Activated T-helper 17 cell treated with anti-CD3 and anti-CD28 coated beads, Interleukin-2, amount 50 U/mL, for 72 hours (primary cell): ENCODE measurements at regions not wholly inside any gene's neighbourhood (a gene's known extent, or its start where the extent isn't known, plus 50 kb on each side); places are given as distances from the start of the nearest gene placed in this dataset.

Experiments
- ATAC-seq: fragments of 150-1000 bp; cut with Tn5 transposase; replicated peaks from 2 replicates; pipeline ENCODE4 v1.10.0; 2021; ENCODE audit warnings: mild to moderate bottlenecking, moderate library complexity
- H3K27ac Mint-ChIP-seq: one replicate; pipeline ENCODE4 v1.8.0; 2022; ENCODE audit warnings: mixed read lengths
- H3K27me3 Mint-ChIP-seq: one replicate; pipeline ENCODE4 v1.8.0; 2022; ENCODE audit warnings: mixed read lengths
- H3K36me3 Mint-ChIP-seq: one replicate; pipeline ENCODE4 v1.8.0; 2022; ENCODE audit warnings: low read depth, mild to moderate bottlenecking, mixed read lengths
- H3K4me1 Mint-ChIP-seq: one replicate; pipeline ENCODE4 v1.8.0; 2022; ENCODE audit warnings: mixed read lengths
- H3K4me3 Mint-ChIP-seq: one replicate; pipeline ENCODE4 v1.8.0; 2022; ENCODE audit warnings: mild to moderate bottlenecking, mixed read lengths
- H3K9me3 Mint-ChIP-seq: one replicate; pipeline ENCODE4 v1.8.0; 2022; ENCODE audit warnings: mixed read lengths

GRCh38 chr4:15254236-15254880 lies 173.5 kb upstream of the C1QTNF7 start:
- no peak for ATAC-seq
- H3K27me3 Mint-ChIP-seq = peaks cover 12% of the 10 kb centered on the region
- no peaks in the 10 kb centered on the region for H3K36me3 Mint-ChIP-seq
- no peak overlapping the region for H3K4me3 Mint-ChIP-seq
- H3K27ac Mint-ChIP-seq = no peak overlapping the region
- H3K9me3 Mint-ChIP-seq = no peaks in the 10 kb centered on the region
- H3K4me1 Mint-ChIP-seq = no peaks in the 10 kb centered on the region

GRCh38 chr4:15255537-15255936 lies 172.3 kb upstream of the C1QTNF7 start:
- no peak for ATAC-seq
- Mint-ChIP-seq H3K36me3 (no peaks in the 10 kb centered on the region), H3K4me1 (no peaks in the 10 kb centered on the region), H3K27ac (no peak overlapping the region), H3K27me3 (peaks cover 16% of the 10 kb centered on the region), H3K9me3 (no peaks in the 10 kb centered on the region), H3K4me3 (no peak overlapping the region)

GRCh38 chr4:15260758-15261157 lies 167.1 kb upstream of the C1QTNF7 start:
- no peaks in the 10 kb centered on the region for H3K36me3 Mint-ChIP-seq
- peaks cover 21% of the 10 kb centered on the region for H3K27me3 Mint-ChIP-seq

GRCh38 chr4:15262396-15262795 lies 165.4 kb upstream of the C1QTNF7 start:
- Mint-ChIP-seq H3K36me3 (no peaks in the 10 kb centered on the region), H3K9me3 (no peaks in the 10 kb centered on the region), H3K27ac (no peak overlapping the region), H3K4me1 (no peaks in the 10 kb centered on the region), H3K4me3 (no peak overlapping the region), H3K27me3 (peaks cover 13% of the 10 kb centered on the region)
- peak; percentile 45 for ATAC-seq

More at GRCh38 chr4:15260758-15261157, 167.1 kb upstream of the C1QTNF7 start:
- Mint-ChIP-seq H3K27ac (no peak overlapping the region), H3K4me3 (no peak overlapping the region), H3K9me3 (no peaks in the 10 kb centered on the region), H3K4me1 (no peaks in the 10 kb centered on the region)
- no peak for ATAC-seq

GRCh38 chr4:15270201-15270600 lies 157.6 kb upstream of the C1QTNF7 start:
- H3K27ac Mint-ChIP-seq = no peak overlapping the region
- no peaks in the 10 kb centered on the region for H3K4me1 Mint-ChIP-seq
- no peak for ATAC-seq
- H3K4me3 Mint-ChIP-seq = no peak overlapping the region
- H3K27me3 Mint-ChIP-seq = peaks cover 13% of the 10 kb centered on the region
- H3K9me3 Mint-ChIP-seq = peaks cover 9% of the 10 kb centered on the region
- H3K36me3 Mint-ChIP-seq = no peaks in the 10 kb centered on the region

GRCh38 chr4:15286041-15286440 lies 141.8 kb upstream of the C1QTNF7 start:
- Mint-ChIP-seq H3K27ac (no peak overlapping the region), H3K4me1 (no peaks in the 10 kb centered on the region), H3K36me3 (no peaks in the 10 kb centered on the region), H3K9me3 (no peaks in the 10 kb centered on the region), H3K4me3 (no peak overlapping the region), H3K27me3 (no peaks in the 10 kb centered on the region)
- no peak for ATAC-seq

GRCh38 chr4:15291122-15291521 lies 136.7 kb upstream of the C1QTNF7 start:
- ATAC-seq = no peak
- Mint-ChIP-seq H3K27ac (no peak overlapping the region), H3K4me1 (no peaks in the 10 kb centered on the region), H3K36me3 (no peaks in the 10 kb centered on the region), H3K9me3 (no peaks in the 10 kb centered on the region), H3K4me3 (no peak overlapping the region), H3K27me3 (no peaks in the 10 kb centered on the region)

- Mint-ChIP-seq H3K4me3 (no peak overlapping the region), H3K4me1 (no peaks in the 10 kb centered on the region), H3K27me3 (no peaks in the 10 kb centered on the region), H3K27ac (no peak overlapping the region), H3K9me3 (no peaks in the 10 kb centered on the region), H3K36me3 (no peaks in the 10 kb centered on the region)
- ATAC-seq = no peak
Observed at GRCh38 chr4:15293711-15294110, 134.1 kb upstream of the C1QTNF7 start.

- no peak for ATAC-seq
- no peaks in the 10 kb centered on the region for H3K27me3 Mint-ChIP-seq
- no peaks in the 10 kb centered on the region for H3K4me1 Mint-ChIP-seq
- no peak overlapping the region for H3K27ac Mint-ChIP-seq
- no peak overlapping the region for H3K4me3 Mint-ChIP-seq
- H3K36me3 Mint-ChIP-seq = no peaks in the 10 kb centered on the region
- H3K9me3 Mint-ChIP-seq = no peaks in the 10 kb centered on the region
Observed at GRCh38 chr4:15294202-15294601, 133.6 kb upstream of the C1QTNF7 start.

GRCh38 chr4:15294832-15295231 lies 133.0 kb upstream of the C1QTNF7 start:
- Mint-ChIP-seq H3K9me3 (no peaks in the 10 kb centered on the region), H3K4me3 (no peak overlapping the region), H3K27ac (no peak overlapping the region), H3K4me1 (no peaks in the 10 kb centered on the region), H3K36me3 (no peaks in the 10 kb centered on the region), H3K27me3 (no peaks in the 10 kb centered on the region)
- ATAC-seq = no peak

- no peaks in the 10 kb centered on the region for H3K9me3 Mint-ChIP-seq
- no peak overlapping the region for H3K4me3 Mint-ChIP-seq
- H3K36me3 Mint-ChIP-seq = no peaks in the 10 kb centered on the region
- ATAC-seq = no peak
- no peak overlapping the region for H3K27ac Mint-ChIP-seq
- no peaks in the 10 kb centered on the region for H3K27me3 Mint-ChIP-seq
- no peaks in the 10 kb centered on the region for H3K4me1 Mint-ChIP-seq
Observed at GRCh38 chr4:15295421-15296162, 132.2 kb upstream of the C1QTNF7 start.

- Mint-ChIP-seq H3K4me3 (no peak overlapping the region), H3K36me3 (no peaks in the 10 kb centered on the region), H3K9me3 (no peaks in the 10 kb centered on the region), H3K27me3 (peaks cover 3% of the 10 kb centered on the region), H3K4me1 (no peaks in the 10 kb centered on the region), H3K27ac (no peak overlapping the region)
- ATAC-seq = no peak
Observed at GRCh38 chr4:15297344-15297743, 130.5 kb upstream of the C1QTNF7 start.

- H3K9me3 Mint-ChIP-seq = no peaks in the 10 kb centered on the region
- H3K27me3 Mint-ChIP-seq = peaks cover 7% of the 10 kb centered on the region
- H3K4me1 Mint-ChIP-seq = no peaks in the 10 kb centered on the region
- no peak for ATAC-seq
- H3K36me3 Mint-ChIP-seq = no peaks in the 10 kb centered on the region
- H3K4me3 Mint-ChIP-seq = no peak overlapping the region
- H3K27ac Mint-ChIP-seq = no peak overlapping the region
Observed at GRCh38 chr4:15299627-15300026, 128.2 kb upstream of the C1QTNF7 start.

- Mint-ChIP-seq H3K9me3 (peaks cover 5% of the 10 kb centered on the region), H3K4me1 (no peaks in the 10 kb centered on the region), H3K27me3 (peaks cover 13% of the 10 kb centered on the region), H3K27ac (no peak overlapping the region), H3K36me3 (no peaks in the 10 kb centered on the region), H3K4me3 (no peak overlapping the region)
- ATAC-seq = no peak
Observed at GRCh38 chr4:15303052-15303641, 124.7 kb upstream of the C1QTNF7 start.

- H3K36me3 Mint-ChIP-seq = no peaks in the 10 kb centered on the region
- peaks cover 2% of the 10 kb centered on the region for H3K9me3 Mint-ChIP-seq
- no peak overlapping the region for H3K27ac Mint-ChIP-seq
- H3K4me3 Mint-ChIP-seq = no peak overlapping the region
- ATAC-seq = no peak
- no peaks in the 10 kb centered on the region for H3K4me1 Mint-ChIP-seq
- peaks cover 3% of the 10 kb centered on the region for H3K27me3 Mint-ChIP-seq
Observed at GRCh38 chr4:15314974-15315373, 112.9 kb upstream of the C1QTNF7 start.
